GM12874 (cell line): ENCODE measurements at regions not wholly inside any gene's neighbourhood (a gene's known extent, or its start where the extent isn't known, plus 50 kb on each side); places are given as distances from the start of the nearest gene placed in this dataset.

Source experiments
- TF ChIP-seq, protein P1 (sequence below): IDR thresholded peaks from 2 replicates; pipeline ENCODE4 v1.5.1; 2011; ENCODE audit warnings: low read depth, mild to moderate bottlenecking, control low read depth, low read length, moderate library complexity; ENCODE audit not compliant: insufficient read depth

DNA sequence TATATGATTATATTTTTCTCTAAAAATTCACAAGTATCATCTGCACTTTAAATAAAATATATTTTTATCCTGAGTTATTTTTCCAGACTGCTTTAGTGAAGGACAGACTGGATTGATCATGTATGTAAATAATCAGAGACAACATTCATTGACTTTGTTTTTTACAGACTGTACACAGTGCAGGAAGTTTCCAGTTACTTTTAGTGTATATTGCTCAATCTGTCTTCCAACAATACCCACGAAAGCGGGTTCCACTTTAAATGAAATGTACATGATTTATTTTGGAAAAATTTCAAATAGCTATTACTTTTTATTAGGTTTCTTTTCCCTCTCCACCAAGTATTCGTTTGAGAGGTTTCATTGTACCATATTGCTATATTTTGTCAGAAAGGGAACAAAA, 497.0 kb downstream of the FSCB start:
- TF ChIP-seq, protein P1, sequence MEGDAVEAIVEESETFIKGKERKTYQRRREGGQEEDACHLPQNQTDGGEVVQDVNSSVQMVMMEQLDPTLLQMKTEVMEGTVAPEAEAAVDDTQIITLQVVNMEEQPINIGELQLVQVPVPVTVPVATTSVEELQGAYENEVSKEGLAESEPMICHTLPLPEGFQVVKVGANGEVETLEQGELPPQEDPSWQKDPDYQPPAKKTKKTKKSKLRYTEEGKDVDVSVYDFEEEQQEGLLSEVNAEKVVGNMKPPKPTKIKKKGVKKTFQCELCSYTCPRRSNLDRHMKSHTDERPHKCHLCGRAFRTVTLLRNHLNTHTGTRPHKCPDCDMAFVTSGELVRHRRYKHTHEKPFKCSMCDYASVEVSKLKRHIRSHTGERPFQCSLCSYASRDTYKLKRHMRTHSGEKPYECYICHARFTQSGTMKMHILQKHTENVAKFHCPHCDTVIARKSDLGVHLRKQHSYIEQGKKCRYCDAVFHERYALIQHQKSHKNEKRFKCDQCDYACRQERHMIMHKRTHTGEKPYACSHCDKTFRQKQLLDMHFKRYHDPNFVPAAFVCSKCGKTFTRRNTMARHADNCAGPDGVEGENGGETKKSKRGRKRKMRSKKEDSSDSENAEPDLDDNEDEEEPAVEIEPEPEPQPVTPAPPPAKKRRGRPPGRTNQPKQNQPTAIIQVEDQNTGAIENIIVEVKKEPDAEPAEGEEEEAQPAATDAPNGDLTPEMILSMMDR = no peak

DNA sequence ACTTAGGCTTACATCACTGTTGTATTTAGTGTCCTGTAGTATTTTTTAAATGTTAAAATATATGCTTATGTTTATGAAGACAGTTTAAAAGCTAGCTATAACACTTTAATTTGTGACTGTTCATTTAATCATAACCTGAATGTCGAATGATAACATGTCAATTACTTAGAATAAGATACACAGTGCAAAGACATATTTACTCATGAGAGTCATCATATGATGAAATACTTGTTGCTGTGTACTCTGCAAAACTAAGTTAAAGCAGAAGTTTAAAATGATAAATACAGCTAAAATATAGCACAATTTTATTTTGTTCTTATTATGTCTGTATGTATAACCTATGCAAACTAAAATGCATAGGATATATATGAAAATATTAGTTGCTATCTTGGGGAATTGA, 497.4 kb downstream of the FSCB start:
- TF ChIP-seq, protein P1 = no peak

DNA sequence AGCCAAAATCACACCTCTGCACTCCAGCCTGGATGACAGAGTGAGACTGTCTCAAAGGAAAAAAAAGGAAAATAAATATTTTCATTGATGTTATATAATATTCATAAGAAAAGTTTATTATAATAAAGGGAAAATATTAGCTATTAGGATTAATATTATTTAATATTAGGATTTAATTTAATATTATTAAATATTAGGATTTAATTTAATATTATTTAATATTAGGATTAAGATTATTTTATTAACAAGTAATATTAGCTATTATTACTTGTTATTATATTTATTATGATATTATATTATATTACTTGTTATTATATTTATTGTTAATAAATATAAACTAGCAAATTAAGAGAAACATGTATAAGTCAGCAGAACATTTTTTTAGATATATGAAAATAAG, 518.1 kb downstream of the FSCB start:
- TF ChIP-seq, protein P1 = no peak

DNA sequence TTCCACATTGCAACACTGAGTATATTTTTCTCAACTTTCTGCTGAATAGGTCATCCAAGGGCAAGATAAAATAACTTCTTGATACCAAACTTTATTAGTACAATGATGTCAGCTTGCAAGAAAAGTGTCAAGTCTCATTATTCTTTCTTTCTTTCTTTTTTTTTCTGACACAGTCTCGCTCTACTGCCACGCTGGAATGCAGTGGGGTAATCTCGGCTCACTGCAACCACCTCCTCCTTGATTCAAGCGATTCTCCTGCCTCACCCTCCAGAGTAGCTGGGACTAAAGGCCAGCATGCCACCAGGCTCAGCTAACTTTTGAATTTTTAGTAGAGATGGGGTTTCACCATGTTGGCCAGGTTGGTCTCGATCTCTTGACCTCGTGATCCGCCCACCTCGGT, 523.4 kb downstream of the FSCB start:
- TF ChIP-seq, protein P1 = no peak

DNA sequence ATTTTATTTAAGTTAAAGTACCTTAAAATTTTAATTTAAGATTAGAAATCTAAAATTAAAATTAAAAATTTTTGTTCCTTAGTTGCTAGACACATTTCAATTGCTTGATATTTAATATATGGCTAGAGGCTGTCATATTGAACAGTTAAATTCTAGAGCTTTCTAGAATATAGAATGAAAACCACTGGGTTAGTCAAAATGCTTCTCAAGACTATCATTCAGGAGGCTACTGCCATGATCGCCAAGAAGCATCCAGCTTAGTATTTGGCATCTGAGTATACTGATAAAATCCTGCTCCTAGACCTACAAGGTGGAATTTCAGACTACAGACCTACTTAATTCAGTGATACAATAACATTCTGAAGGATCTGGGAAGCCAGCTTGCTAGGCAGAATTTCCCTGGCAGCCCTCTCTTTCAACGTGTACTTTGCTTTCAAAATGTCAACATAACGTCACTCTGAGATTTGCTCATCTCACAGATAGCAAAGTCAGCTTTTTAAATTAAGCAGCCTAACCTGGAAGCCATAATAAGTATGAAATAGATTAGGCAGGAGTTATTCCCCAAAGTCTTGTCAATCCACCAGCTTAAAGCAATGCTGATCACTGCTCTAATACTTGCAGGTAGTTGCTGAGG, 525.8 kb downstream of the FSCB start:
- TF ChIP-seq, protein P1 = no peak

DNA sequence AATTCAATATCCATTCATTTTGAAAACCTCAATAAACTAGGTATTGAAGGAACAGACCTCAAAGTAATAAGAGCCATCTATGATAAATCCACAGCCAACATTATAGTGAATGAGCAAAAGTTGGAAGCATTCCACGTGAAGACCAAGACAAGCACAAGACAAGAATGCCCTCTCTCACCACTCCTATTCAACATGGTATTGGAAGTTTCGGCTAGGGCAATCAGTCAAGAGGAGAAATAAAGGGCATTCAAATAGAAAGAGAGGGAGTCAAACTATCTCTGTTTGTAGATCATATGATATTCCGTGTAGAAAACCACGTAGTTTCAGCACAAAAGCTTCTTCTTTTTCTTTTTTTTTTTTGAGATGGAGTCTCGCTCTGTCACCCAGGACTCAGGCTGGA, 550.3 kb downstream of the FSCB start:
- TF ChIP-seq, protein P1 = no peak

DNA sequence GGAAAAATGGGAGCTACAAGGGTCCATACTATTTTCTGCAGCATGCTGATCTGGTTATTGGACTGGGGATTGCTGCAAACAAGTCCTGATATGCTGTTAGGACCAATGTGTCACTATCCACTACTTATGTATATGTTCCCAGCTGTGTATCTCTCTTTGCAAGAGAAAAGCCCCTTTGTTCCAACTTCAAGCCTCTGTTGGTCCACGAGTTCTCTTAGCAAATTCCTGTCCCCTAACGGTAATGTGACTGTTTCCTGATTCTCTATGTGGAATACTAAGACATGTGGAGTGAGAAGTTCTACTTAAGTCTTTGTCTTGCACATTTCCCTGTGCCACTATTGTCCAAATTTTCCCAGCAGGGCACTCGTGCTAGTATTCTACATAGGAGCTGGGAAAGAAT, 557.7 kb downstream of the FSCB start:
- TF ChIP-seq, protein P1 = no peak
